ENCODE measurements at regions not wholly inside any gene's neighbourhood (a gene's known extent, or its start where the extent isn't known, plus 50 kb on each side); places are given as distances from the start of the nearest gene placed in this dataset.

GRCh38 chr5:174951151-174951780 is 226.9 kb downstream of the MSX2 start:
- H3K9me2 ChIP-seq (replicated peaks; ENCODE audit: low read length) = no peaks in the 10 kb centered on the region
- no peaks in the 10 kb centered on the region for H3K79me2 ChIP-seq (ENCODE audit: low read length)
- POLR2A ChIA-PET (ENCODE audit: unreplicated experiment) = no interaction called here
- BruUV-seq (replicated peaks) = no TSS peak
- CTCF ChIA-PET = no interaction called here
- intact Hi-C loops (cut with micrococcal nuclease) = loop anchor here (1.0 kb wide), 1 partner anchor 509 kb away; no protein-coding TSS in a partner anchor
- H2AFZ ChIP-seq (ENCODE audit: low read length) = no peak overlapping the region
- peak; percentile 67 for DNase-seq
- no peaks in the 10 kb centered on the region for H3K4me1 ChIP-seq (ENCODE audit: insufficient read depth, low read length)
- TF ChIP-seq EZH2phosphoT487 (IDR thresholded peaks at IDR 0.05; ENCODE audit: borderline replicate concordance, low read length) (no peak), CTCF (conservative IDR thresholded peaks at IDR 0.05; ENCODE audit: low read depth, low read length) (peak; percentile 82)
- peaks cover 15% of the 10 kb centered on the region; the same call in 1 of the 2 replicates for H3K27me3 ChIP-seq (ENCODE audit: low read length)
- H3K27ac ChIP-seq (ENCODE audit: low read length) = no peak overlapping the region
- no peaks in the 10 kb centered on the region for H4K20me1 ChIP-seq (ENCODE audit: low read length)
- H3K9ac ChIP-seq (ENCODE audit: low read length) = no peak overlapping the region
- H3K4me2 ChIP-seq (ENCODE audit: low read length) = no peak overlapping the region
- no peaks in the 10 kb centered on the region for H3K9me3 ChIP-seq (ENCODE audit: low read length)
- H3F3A ChIP-seq (ENCODE audit: low read length, unreplicated experiment) = no peaks in the 10 kb centered on the region
- H3K36me3 ChIP-seq (ENCODE audit: low read depth, low read length) = no peaks in the 10 kb centered on the region
- H3K4me3 ChIP-seq (ENCODE audit: low read length) = no peak overlapping the region
- peak; percentile 69 for ATAC-seq

GRCh38 chr5:174947548-174947947 is 223.2 kb downstream of the MSX2 start:
- ChIA-PET POLR2A (ENCODE audit: unreplicated experiment) (no interaction called here), CTCF (interaction anchor here (0.5 kb wide), 1 partner anchor 498 kb away, joined by 9 read pairs; no protein-coding TSS in a partner anchor)
- no peak for TF ChIP-seq CTCF (conservative IDR thresholded peaks at IDR 0.05; ENCODE audit: low read depth, low read length)
- TF ChIP-seq EZH2 (IDR thresholded peaks at IDR 0.05; ENCODE audit: low read length, unreplicated experiment) = no peak
- no peak for TF ChIP-seq EZH2phosphoT487 (IDR thresholded peaks at IDR 0.05; ENCODE audit: borderline replicate concordance, low read length)
- Histone ChIP-seq H3K4me3 (ENCODE audit: low read length) (no peak overlapping the region), H3K4me2 (ENCODE audit: low read length) (no peak overlapping the region), H3K27ac (ENCODE audit: low read length) (no peak overlapping the region), H3K36me3 (ENCODE audit: low read depth, low read length) (no peaks in the 10 kb centered on the region), H3K9ac (ENCODE audit: low read length) (no peak overlapping the region), H3K9me2 (replicated peaks; ENCODE audit: low read length) (no peaks in the 10 kb centered on the region), H3K4me1 (ENCODE audit: insufficient read depth, low read length) (no peaks in the 10 kb centered on the region), H3K79me2 (ENCODE audit: low read length) (no peaks in the 10 kb centered on the region), H4K20me1 (ENCODE audit: low read length) (no peaks in the 10 kb centered on the region), H3F3A (ENCODE audit: low read length, unreplicated experiment) (no peaks in the 10 kb centered on the region), H2AFZ (ENCODE audit: low read length) (no peak overlapping the region), H3K27me3 (ENCODE audit: low read length) (0 out of 2 replicates have a peak, but pooled peaks cover 8% of the 10 kb centered on the region), H3K9me3 (ENCODE audit: low read length) (no peaks in the 10 kb centered on the region)
- intact Hi-C loops (cut with micrococcal nuclease) = no loop called here
- ATAC-seq (no peak), DNase-seq (no peak)
- BruUV-seq (replicated peaks) = no TSS peak

- ChIA-PET POLR2A (ENCODE audit: unreplicated experiment) (no interaction called here), CTCF (no interaction called here)
- no peaks in the 10 kb centered on the region for H3K79me2 ChIP-seq (ENCODE audit: low read length)
- no peak overlapping the region for H3K27ac ChIP-seq (ENCODE audit: low read length)
- no peak for TF ChIP-seq CTCF (conservative IDR thresholded peaks at IDR 0.05; ENCODE audit: low read depth, low read length)
- TF ChIP-seq EZH2 (IDR thresholded peaks at IDR 0.05; ENCODE audit: low read length, unreplicated experiment) = no peak
- TF ChIP-seq EZH2phosphoT487 (IDR thresholded peaks at IDR 0.05; ENCODE audit: borderline replicate concordance, low read length) = no peak
- no TSS peak for BruUV-seq (replicated peaks)
- no peaks in the 10 kb centered on the region for H3K9me3 ChIP-seq (ENCODE audit: low read length)
- H2AFZ ChIP-seq (ENCODE audit: low read length) = no peak overlapping the region
- H3F3A ChIP-seq (ENCODE audit: low read length, unreplicated experiment) = no peaks in the 10 kb centered on the region
- H3K9ac ChIP-seq (ENCODE audit: low read length) = no peak overlapping the region
- no peak for DNase-seq
- no peaks in the 10 kb centered on the region for H3K9me2 ChIP-seq (replicated peaks; ENCODE audit: low read length)
- H3K4me2 ChIP-seq (ENCODE audit: low read length) = no peak overlapping the region
- 0 out of 2 replicates have a peak, but pooled peaks cover 8% of the 10 kb centered on the region for H3K27me3 ChIP-seq (ENCODE audit: low read length)
- H3K36me3 ChIP-seq (ENCODE audit: low read depth, low read length) = no peaks in the 10 kb centered on the region
- H4K20me1 ChIP-seq (ENCODE audit: low read length) = no peaks in the 10 kb centered on the region
- H3K4me3 ChIP-seq (ENCODE audit: low read length) = no peak overlapping the region
- no peaks in the 10 kb centered on the region for H3K4me1 ChIP-seq (ENCODE audit: insufficient read depth, low read length)
- ATAC-seq = no peak
- intact Hi-C loops (cut with micrococcal nuclease) = no loop called here
Observed at GRCh38 chr5:174945853-174946252, 221.5 kb downstream of the MSX2 start.
